ENCODE measurements at regions not wholly inside any gene's neighbourhood (a gene's known extent, or its start where the extent isn't known, plus 50 kb on each side); places are given as distances from the start of the nearest gene placed in this dataset.
"Not testable (repeated sequence)": the region's sequence is repeated elsewhere in the genome, so short reads cannot be mapped to it uniquely, and the experiment has no call there.

- DNase-seq: no peak
Measured at GRCh38 chr21:38114717-38115333, 142.0 kb upstream of the KCNJ15 start.

GRCh38 chr21:38115870-38116269 is 140.9 kb upstream of the KCNJ15 start:
- DNase-seq: no peak

DNA sequence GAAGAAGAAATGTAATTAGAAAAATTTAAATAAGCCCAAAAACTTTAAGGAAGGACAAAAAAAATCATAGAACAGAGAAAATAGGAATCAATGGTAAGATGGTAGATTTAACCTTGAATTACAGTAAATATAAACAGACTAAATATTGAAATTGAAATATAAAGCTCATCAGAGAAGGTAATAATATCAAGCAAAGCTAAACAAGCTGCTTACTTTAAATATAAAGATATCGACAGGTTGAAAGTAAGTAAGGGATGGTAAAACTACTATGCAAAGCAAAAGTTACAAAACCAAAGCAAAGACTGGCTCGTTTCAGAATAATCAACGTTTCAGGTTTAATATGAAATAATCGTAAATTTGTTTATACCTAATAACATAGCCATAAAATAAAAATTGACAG is 137.0 kb upstream of the KCNJ15 start:
- no peak for DNase-seq

GRCh38 chr21:38120679-38120983 is 136.2 kb upstream of the KCNJ15 start:
- not testable (repeated sequence) for DNase-seq

- DNase-seq: no peak
Measured at GRCh38 chr21:38120984-38121855, 135.6 kb upstream of the KCNJ15 start.

- no peak for DNase-seq
Measured at GRCh38 chr21:38121888-38122720, 134.7 kb upstream of the KCNJ15 start.

GRCh38 chr21:38123626-38124025 is 133.2 kb upstream of the KCNJ15 start:
- DNase-seq: no peak

DNA sequence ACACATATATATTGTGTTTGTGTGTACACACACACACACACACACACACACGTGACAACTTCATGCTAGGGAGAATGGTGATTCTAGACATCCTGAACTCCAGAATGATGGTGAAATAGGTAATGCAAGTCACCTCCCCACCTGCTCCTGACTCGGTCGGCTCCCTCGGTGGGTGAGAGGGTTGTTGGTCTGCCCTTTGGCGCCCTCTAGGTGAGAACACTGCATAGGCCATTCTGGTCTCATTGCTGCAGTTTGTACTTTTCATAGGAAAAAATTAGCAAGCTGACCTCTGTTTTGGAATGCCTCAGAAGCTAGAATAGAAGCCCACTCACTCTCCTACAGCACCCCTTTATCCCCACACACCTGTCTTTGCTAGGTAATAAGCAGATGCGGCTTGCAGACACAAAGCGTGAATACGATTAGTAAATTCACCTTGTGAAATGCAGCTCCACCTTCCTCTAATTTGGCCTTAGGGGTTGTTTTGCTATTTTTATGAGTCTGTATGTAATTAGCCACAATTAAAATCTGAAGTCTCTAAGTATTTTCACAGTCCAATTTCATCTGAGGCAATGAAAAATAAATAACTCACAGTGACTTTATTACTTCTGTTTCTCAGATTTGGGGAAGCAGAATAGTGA is 130.0 kb upstream of the KCNJ15 start:
- DNase-seq: peak; percentile 30

DNA sequence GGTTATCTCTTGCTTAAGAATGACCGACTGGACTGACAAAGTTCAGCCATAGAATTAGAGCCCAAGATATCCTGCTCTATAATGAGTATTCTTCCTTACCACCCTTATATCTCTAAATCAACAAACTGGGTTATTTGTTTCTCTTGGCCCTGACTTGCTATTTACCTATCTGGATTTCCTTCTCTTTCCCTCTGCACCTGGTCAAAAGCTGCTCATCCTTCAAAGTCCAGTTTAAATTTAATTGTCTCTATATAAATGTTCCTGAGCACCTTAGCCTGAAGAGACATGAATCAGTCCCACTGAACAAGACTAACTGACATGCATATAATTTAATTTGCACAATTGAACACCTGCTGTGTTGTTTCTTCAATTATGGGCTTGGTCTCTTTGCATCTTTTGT is 127.1 kb upstream of the KCNJ15 start:
- no peak for DNase-seq

DNA sequence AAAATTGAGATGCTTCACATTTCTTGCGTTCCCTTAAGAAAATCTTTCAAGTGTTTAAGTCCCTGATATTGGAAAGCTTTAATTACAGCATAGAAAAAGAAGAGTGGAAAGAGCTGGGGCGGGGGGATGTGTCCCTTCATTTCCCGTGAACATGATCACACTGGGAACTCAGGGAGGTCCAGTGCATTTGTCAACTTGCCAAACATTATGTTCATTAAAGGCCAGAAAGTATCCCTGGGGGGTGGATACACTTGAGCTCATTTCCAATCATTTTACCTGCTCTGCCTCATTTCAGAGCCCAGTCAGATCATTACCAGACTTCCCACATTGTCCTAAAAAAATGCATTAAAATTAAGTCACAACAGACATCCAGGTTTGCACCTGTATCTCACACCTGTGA is 123.6 kb upstream of the KCNJ15 start:
- DNase-seq: no peak

DNA sequence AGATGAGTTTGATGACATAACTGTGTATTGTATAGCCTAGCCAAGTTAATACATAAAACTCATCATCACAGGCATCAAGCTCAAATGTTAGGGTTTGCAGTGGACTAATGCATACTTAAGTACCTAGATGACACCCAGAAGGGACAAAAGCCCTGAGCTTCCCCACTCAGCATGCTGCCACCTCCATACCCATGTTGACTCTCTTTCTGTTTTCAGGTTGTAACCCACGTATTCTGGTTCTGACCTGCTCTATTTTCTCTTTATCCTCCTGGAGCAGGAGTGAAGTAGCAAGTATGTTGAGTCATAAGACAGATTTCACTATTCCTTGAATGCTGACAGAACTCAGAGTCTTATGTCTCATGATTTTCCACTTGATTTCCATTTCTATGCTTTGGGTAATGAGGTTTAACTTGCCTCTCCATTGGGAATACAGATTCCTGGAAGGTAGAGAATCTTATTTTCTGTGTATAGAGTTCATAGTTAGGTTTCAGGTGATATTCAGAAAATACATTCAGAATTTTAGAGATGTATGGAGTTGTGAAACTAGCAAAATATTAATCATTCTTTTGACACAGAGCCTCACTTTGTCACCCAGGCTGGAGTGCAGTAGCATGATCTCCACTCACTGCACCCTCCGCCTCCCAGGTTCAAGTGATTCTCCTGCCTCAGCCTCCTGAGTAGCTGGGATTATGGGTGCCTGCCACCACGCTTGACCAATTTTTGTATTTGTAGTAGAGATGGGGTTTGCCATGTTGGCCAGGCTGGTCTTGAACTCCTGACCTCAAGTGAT is 122.5 kb upstream of the KCNJ15 start:
- DNase-seq: no peak

- no peak for DNase-seq
Measured at GRCh38 chr21:38136201-38136600, 120.6 kb upstream of the KCNJ15 start.

DNA sequence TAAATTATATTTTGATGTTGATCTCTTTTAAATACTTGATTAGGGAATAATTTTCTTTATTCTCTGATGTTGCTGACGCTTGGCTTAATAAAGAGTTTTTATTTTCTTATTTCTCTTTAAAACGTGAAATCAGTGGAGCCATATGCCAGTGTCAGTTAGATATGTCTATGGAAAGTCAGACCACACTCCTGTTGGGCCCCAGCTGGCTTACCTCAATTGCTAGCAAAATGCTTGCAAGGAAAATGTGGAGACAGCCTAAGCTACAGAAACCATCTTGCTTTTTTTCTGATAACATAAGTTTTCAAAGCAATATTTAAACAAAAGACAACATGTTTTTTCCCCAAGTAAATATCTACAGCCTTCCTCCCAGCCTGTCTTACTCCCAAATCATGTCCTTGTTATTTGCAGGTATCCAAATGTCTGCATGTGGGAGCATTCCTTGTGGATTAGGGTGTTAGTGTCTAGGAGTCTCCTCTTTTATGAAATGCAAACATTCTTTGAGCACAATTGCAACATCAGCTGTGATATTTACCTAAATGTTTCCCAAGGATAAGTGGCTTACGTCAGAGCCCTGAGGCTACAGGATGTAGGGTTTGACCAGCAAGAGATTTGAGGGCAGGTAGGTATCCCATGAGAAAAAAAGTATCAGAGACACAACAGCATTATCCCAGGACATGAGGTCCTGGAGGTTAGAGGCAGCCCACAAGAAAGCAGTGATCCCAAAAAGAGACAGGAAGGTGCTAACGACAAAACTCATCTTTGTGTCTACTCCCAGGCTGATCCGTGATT is 117.2 kb upstream of the KCNJ15 start:
- DNase-seq: no peak

DNA sequence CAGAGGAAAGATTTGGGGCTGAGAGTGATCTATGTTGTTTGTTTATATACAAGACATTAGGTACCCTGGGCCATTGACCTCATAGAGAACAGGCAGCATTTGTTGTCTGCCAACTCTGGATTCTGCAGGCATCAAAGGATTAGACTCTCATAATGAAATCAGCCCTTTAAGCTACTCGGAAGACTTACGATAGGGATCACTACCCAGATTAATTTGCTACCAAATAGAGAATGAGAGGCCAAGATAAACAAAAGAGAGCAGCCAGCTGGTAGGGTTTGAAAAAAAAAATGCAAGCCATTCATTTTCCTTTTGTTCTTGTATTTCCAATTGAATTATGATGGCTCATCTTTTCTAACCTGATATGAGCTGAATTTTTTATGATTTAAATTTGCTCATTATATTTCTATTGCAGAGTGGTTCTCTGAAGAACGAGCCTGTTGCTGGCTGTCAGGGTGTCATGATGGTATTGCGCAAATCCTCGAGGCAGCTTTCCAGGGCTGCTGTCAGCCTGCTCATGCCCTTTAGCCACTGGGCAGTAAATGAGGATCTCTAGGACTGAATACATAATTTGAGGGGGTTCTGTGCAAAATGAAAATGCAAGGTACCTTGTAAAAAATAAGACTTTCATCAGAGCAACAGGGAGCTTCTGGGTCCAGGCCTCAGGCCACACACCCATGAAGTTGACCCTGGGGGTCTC is 116.4 kb upstream of the KCNJ15 start:
- no peak for DNase-seq

GRCh38 chr21:38142224-38142623 is 114.6 kb upstream of the KCNJ15 start:
- no peak for DNase-seq

DNA sequence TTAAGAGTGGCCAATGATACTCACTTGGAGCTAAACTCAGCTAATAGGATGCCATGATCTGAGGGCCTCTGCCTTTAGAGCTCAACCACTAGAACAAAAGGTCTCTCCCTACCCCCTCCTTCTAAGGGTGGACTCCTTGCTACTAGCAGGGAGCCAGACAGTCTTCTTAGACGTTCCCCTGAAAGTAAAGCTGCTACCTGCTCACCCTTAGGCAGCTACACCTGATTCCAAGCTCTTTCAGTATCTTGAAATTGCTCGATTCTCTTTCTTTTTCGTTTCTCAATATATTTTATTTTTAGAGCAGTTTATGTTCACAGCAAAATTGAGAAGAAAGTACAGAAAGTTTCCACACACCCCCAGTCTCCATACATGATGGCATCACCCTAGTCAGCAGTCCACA is 112.6 kb upstream of the KCNJ15 start:
- no peak for DNase-seq

- DNase-seq: no peak
Measured at GRCh38 chr21:38145104-38145503, 111.7 kb upstream of the KCNJ15 start.

DNA sequence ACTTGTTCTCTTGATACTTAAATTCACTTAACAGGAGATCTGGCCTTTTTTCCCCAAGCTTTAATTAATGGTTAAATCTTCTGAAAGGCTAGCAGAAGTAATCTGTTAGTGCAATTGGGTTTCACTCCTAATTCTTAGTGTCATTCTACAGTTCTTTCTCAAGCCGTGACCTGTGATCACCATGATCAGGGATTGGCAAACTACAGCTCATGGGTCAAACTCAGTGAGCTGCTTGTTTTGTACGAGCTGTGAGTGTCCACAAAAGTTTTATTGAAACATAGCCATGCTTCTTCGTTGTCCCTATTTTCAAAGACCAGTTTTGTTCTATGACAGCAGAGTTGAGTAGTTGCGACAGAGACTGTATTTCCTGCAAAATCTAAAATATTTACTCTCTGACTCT is 109.4 kb upstream of the KCNJ15 start:
- DNase-seq: no peak

DNA sequence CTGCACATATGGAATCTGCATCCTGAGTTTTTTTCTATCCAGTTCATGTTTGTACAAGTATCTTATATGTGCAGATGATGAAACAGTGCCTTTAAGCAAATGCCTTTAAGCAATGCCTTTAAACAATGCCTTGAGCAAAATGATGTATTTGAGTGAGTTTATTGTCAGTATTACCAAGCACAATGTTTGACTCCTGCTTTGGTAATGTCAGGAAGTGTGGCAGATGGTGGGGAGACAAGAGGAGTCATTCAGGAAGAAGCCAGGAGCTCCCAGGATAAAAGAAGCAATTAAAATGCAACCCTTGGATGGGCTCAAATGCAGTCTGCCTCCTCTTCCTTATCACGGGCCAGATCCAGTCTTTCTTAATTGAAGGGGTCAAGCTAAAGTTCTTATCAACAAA is 108.7 kb upstream of the KCNJ15 start:
- DNase-seq: no peak

- no peak for DNase-seq
Measured at GRCh38 chr21:38151021-38151645, 105.7 kb upstream of the KCNJ15 start.

DNA sequence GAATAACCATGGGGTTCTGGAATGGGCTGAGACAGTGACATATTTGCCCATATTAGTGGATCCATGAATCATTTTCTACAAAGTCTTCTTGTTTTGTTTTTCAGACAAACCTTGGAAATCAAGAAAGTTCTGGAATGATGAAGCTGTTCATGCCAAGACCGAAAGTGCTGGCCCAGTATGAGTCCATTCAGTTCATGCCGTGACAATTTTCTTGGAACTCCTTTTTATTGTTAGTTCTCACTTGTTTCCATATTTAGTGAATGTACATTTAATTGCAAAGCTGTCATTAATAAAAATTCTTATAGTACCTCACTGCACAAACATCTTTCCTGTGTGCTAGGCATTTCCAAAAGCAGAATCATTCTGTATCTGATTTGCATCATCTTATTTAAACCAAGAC is 100.6 kb upstream of the KCNJ15 start:
- DNase-seq: no peak
